GM12891 (cell line): ENCODE measurements at regions not wholly inside any gene's neighbourhood (a gene's known extent, or its start where the extent isn't known, plus 50 kb on each side); places are given as distances from the start of the nearest gene placed in this dataset.
"Not testable (repeated sequence)": the region's sequence is repeated elsewhere in the genome, so short reads cannot be mapped to it uniquely, and the experiment has no call there.

ENCODE experiments used
- PAX5 ChIP-seq: IDR thresholded peaks from 2 replicates; pipeline ENCODE4 v1.6.1; 2011; ENCODE audit warnings: low read length, moderate library complexity, mild to moderate bottlenecking; ENCODE audit not compliant: insufficient read depth, severe bottlenecking
- POLR2A ChIP-seq: IDR thresholded peaks from 2 replicates; pipeline ENCODE4 v1.6.1; 2011; ENCODE audit warnings: low read depth, low read length, control low read depth
- POLR2AphosphoS5 ChIP-seq: IDR thresholded peaks from 2 replicates; pipeline ENCODE4 v1.6.1; 2011; ENCODE audit warnings: low read depth, low read length, control low read depth
- POU2F2 ChIP-seq: IDR thresholded peaks from 2 replicates; pipeline ENCODE4 v1.6.1; 2011; ENCODE audit warnings: low read depth, mild to moderate bottlenecking, control low read depth, low read length, moderate library complexity
- SPI1 ChIP-seq: IDR thresholded peaks from 2 replicates; pipeline ENCODE4 v1.6.1; 2011; ENCODE audit warnings: low read depth, low read length, control low read depth
- TAF1 ChIP-seq: IDR thresholded peaks from 2 replicates; pipeline ENCODE4 v1.6.1; 2011; ENCODE audit warnings: low read depth, low read length, control low read depth

DNA sequence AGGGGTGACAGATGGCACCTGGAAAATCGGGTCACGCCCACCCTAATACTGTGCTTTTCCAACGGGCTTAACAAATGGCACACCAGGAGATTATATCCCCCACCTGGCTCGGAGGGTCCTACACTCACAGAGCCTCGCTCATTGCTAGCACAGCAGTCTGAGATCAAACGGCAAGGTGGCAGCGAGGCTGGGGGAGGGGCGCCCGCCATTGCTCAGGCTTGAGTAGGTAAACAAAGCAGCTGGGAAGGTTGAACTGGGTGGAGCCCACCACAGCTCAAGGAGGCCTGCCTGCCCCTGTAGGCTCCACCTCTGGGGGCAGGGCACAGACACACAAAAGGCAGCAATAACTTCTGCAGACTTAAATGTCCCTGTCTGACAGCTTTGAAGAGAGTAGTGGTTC lies 346.8 kb downstream of the EIPR1 start:
- not testable (repeated sequence) for TF ChIP-seq POLR2AphosphoS5, SPI1, POLR2A, POU2F2, TAF1, PAX5
